CD8-positive, alpha-beta memory T cell (primary cell): ENCODE measurements at regions not wholly inside any gene's neighbourhood (a gene's known extent, or its start where the extent isn't known, plus 50 kb on each side); places are given as distances from the start of the nearest gene placed in this dataset.

Source experiments
- CTCF ChIA-PET: fragments of 350-600 bp; sonication (Branson Sonifier 250); formaldehyde crosslinking; loops from one replicate; lab custom pipeline; 2021; ENCODE audit warnings: antibody characterized with exemption; lab: Charles Lee
- POLR2A ChIA-PET: fragments of 350-600 bp; sonication (Branson Sonifier 250); formaldehyde crosslinking; loops from one replicate; lab custom pipeline; 2021; ENCODE audit warnings: antibody characterized with exemption; lab: Charles Lee
- DNase-seq, 5 donors: peaks; one replicate each; pipeline versions ENCODE4 v3.0.0 to v3.0.0-alpha.2; 2020 to 2022; ENCODE audit warnings: mixed read lengths in 1 of 5
- H3K27ac ChIP-seq: one replicate; pipeline ENCODE4 v1.7.0; 2013; ENCODE audit warnings: low read depth, mild to moderate bottlenecking, low read length, moderate library complexity
- H3K27me3 ChIP-seq: 2 replicates; pipeline ENCODE4 v1.7.0; 2013; ENCODE audit warnings: low read length, mild to moderate bottlenecking; ENCODE audit not compliant: insufficient read depth, poor library complexity, severe bottlenecking
- H3K36me3 ChIP-seq: 2 replicates; pipeline ENCODE4 v1.7.0; 2013; ENCODE audit warnings: mild to moderate bottlenecking, low read length, moderate library complexity; ENCODE audit not compliant: insufficient read depth
- H3K4me1 ChIP-seq: 2 replicates; pipeline ENCODE4 v1.7.0; 2013; ENCODE audit warnings: mild to moderate bottlenecking, low read length, moderate library complexity; ENCODE audit not compliant: insufficient read depth
- H3K4me3 ChIP-seq: 2 replicates; pipeline ENCODE4 v1.7.0; 2013; ENCODE audit warnings: mild to moderate bottlenecking, low read length
- H3K9me3 ChIP-seq: 2 replicates; pipeline ENCODE4 v1.7.0; 2013; ENCODE audit warnings: mild to moderate bottlenecking, low read length
- H3K27ac Mint-ChIP-seq, 8 donors: one replicate each; pipeline ENCODE4 v1.8.0; 2020 to 2021; ENCODE audit warnings: mixed read lengths in 8 of 8, mild to moderate bottlenecking in 6 of 8, inconsistent platforms in 3 of 8, moderate library complexity in 3 of 8
- H3K27me3 Mint-ChIP-seq, 2 donors: one replicate each; pipeline ENCODE4 v1.8.0; 2020 to 2021; ENCODE audit warnings: mixed read lengths in 2 of 2, mild to moderate bottlenecking in 1 of 2, moderate library complexity in 1 of 2
- H3K36me3 Mint-ChIP-seq, 3 donors: one replicate each; pipeline ENCODE4 v1.8.0; 2020 to 2021; ENCODE audit warnings: mixed read lengths in 3 of 3, inconsistent platforms in 1 of 3, mild to moderate bottlenecking in 1 of 3
- H3K4me1 Mint-ChIP-seq, 3 donors: one replicate each; pipeline ENCODE4 v1.8.0; 2020 to 2021; ENCODE audit warnings: mixed read lengths in 3 of 3, inconsistent platforms in 1 of 3, mild to moderate bottlenecking in 1 of 3
- H3K4me3 Mint-ChIP-seq, 7 donors: one replicate each; pipeline ENCODE4 v1.8.0; 2020 to 2021; ENCODE audit warnings: mixed read lengths in 7 of 7, mild to moderate bottlenecking in 6 of 7, moderate library complexity in 4 of 7, inconsistent platforms in 2 of 7
- H3K9me3 Mint-ChIP-seq, 5 donors: one replicate each; pipeline ENCODE4 v1.8.0; 2020 to 2022; ENCODE audit warnings: mixed read lengths in 5 of 5, mild to moderate bottlenecking in 3 of 5, moderate library complexity in 2 of 5, inconsistent platforms in 1 of 5

- no peaks in the 10 kb centered on the region for H3K27me3 ChIP-seq
- no peak overlapping the region for H3K27ac ChIP-seq
- H3K4me1 Mint-ChIP-seq: no peaks in the 10 kb centered on the region
These were observed 59.4 kb upstream of the ZNF536 start for GRCh38 chr19:30312582-30313352.

DNA sequence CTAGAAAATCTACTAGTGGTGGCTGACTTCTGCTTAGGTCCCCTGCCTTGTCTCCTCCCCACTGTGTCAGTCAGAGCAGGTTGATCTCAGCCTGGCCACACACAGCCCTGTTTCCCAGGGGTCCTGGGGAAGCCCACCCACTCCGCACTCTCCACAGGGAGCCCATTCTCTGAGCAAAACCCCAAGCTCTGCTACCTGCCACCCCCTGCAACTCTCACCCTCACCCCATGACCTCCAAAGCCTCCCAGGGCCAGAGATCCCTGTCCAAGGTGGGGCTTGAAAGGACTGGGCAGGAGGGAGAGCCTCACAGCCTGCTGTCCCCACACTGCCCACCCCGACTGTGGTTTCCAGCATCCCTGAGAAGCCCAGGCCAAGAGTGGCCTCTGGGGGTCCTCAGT lies 58.8 kb upstream of the ZNF536 start:
- Mint-ChIP-seq H3K36me3 (no peaks in the 10 kb centered on the region), H3K27me3 (peaks cover 2 to 4% of the 10 kb centered on the region in 2 donors), H3K4me1 (no peaks in the 10 kb centered on the region), H3K9me3 (peaks cover 0 to 8% (median 6%) of the 10 kb centered on the region in 5 donors), H3K4me3 (no peak overlapping the region), H3K27ac (no peak overlapping the region)
- Histone ChIP-seq H3K27me3 (no peaks in the 10 kb centered on the region), H3K9me3 (no peaks in the 10 kb centered on the region), H3K27ac (no peak overlapping the region), H3K4me3 (no peak overlapping the region), H3K36me3 (no peaks in the 10 kb centered on the region), H3K4me1 (no peaks in the 10 kb centered on the region)
- CTCF ChIA-PET: no interaction called here
- no peak for DNase-seq
- POLR2A ChIA-PET: no interaction called here

More at GRCh38 chr19:30312582-30313352, 59.4 kb upstream of the ZNF536 start:
- Histone ChIP-seq H3K4me3 (no peak overlapping the region), H3K9me3 (no peaks in the 10 kb centered on the region), H3K4me1 (no peaks in the 10 kb centered on the region), H3K36me3 (no peaks in the 10 kb centered on the region)
- Mint-ChIP-seq H3K27ac (no peak overlapping the region), H3K9me3 (peaks cover 0 to 8% (median 6%) of the 10 kb centered on the region in 5 donors), H3K4me3 (no peak overlapping the region), H3K36me3 (no peaks in the 10 kb centered on the region), H3K27me3 (peaks cover 2 to 4% of the 10 kb centered on the region in 2 donors)
- ChIA-PET CTCF (no interaction called here), POLR2A (no interaction called here)
- DNase-seq: no peak

- CTCF ChIA-PET: no interaction called here
These were observed 58.0 kb upstream of the ZNF536 start for GRCh38 chr19:30314056-30314804.

DNA sequence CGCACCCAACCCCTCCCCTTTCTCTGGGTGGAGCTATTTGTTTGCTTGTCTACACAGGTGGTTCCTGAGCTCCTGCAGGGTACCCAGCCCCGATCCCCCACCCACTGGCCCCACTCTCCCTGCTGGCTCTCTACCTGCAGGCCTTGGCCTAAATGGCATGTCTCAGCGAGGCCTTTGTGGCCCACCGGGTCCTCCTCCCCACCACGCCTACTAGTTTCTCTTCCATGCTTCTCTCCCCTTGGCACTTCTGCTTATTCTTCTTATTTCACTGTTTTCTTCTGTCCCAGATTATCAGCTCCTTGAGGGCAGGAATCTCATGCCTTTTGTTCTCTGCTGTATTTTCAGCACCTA lies 57.4 kb upstream of the ZNF536 start:
- ChIA-PET POLR2A (no interaction called here), CTCF (no interaction called here)
- no peak overlapping the region for H3K27ac Mint-ChIP-seq
- Histone ChIP-seq H3K27ac (no peak overlapping the region), H3K9me3 (no peaks in the 10 kb centered on the region), H3K27me3 (no peaks in the 10 kb centered on the region), H3K4me3 (no peak overlapping the region), H3K4me1 (no peaks in the 10 kb centered on the region), H3K36me3 (no peaks in the 10 kb centered on the region)
- no peak for DNase-seq
- no peak overlapping the region for H3K4me3 Mint-ChIP-seq
- H3K4me1 Mint-ChIP-seq: no peaks in the 10 kb centered on the region
- H3K27me3 Mint-ChIP-seq: peaks cover 2 to 4% of the 10 kb centered on the region in 2 donors
- H3K9me3 Mint-ChIP-seq: peaks cover 0 to 8% (median 6%) of the 10 kb centered on the region in 5 donors
- no peaks in the 10 kb centered on the region for H3K36me3 Mint-ChIP-seq

More at GRCh38 chr19:30314056-30314804, 58.0 kb upstream of the ZNF536 start:
- Mint-ChIP-seq H3K4me1 (no peaks in the 10 kb centered on the region), H3K9me3 (peaks cover 0 to 8% (median 6%) of the 10 kb centered on the region in 5 donors), H3K36me3 (no peaks in the 10 kb centered on the region), H3K27ac (no peak overlapping the region), H3K4me3 (no peak overlapping the region), H3K27me3 (peaks cover 2 to 4% of the 10 kb centered on the region in 2 donors)
- Histone ChIP-seq H3K27me3 (no peaks in the 10 kb centered on the region), H3K27ac (no peak overlapping the region), H3K36me3 (no peaks in the 10 kb centered on the region), H3K4me3 (no peak overlapping the region), H3K9me3 (no peaks in the 10 kb centered on the region), H3K4me1 (no peaks in the 10 kb centered on the region)
- POLR2A ChIA-PET: no interaction called here
- no peak for DNase-seq

DNA sequence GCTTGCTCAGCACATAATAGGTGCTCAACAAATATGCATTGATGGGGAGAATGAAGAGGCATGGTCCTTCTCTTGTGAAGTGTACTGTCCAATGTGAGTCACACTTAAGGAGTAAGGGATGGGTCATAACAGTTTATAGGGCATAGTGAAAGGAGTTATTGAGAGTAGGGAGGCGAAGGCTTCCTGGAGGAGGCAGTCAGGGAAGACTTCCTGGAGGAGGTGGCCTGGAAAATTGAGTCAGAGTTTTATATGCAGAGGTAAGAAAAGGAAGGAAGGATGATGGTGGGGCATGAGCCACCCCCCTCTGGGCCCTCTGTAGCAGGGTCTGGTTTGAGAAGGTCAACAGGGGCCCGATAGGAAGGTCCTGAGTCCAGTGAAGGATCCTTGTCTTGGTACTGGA lies 57.0 kb upstream of the ZNF536 start:
- H3K4me1 Mint-ChIP-seq: no peaks in the 10 kb centered on the region
- no peak overlapping the region for H3K4me3 ChIP-seq
- H3K27ac ChIP-seq: no peak overlapping the region
- H3K36me3 ChIP-seq: no peaks in the 10 kb centered on the region
- DNase-seq: no peak
- H3K27me3 ChIP-seq: no peaks in the 10 kb centered on the region
- no peaks in the 10 kb centered on the region for H3K9me3 ChIP-seq
- no peaks in the 10 kb centered on the region for H3K4me1 ChIP-seq
- no peak overlapping the region for H3K4me3 Mint-ChIP-seq
- ChIA-PET CTCF (no interaction called here), POLR2A (no interaction called here)
- H3K36me3 Mint-ChIP-seq: no peaks in the 10 kb centered on the region
- peaks cover 2 to 4% of the 10 kb centered on the region in 2 donors for H3K27me3 Mint-ChIP-seq
- H3K27ac Mint-ChIP-seq: no peak overlapping the region
- peaks cover 0 to 8% (median 6%) of the 10 kb centered on the region in 5 donors for H3K9me3 Mint-ChIP-seq

DNA sequence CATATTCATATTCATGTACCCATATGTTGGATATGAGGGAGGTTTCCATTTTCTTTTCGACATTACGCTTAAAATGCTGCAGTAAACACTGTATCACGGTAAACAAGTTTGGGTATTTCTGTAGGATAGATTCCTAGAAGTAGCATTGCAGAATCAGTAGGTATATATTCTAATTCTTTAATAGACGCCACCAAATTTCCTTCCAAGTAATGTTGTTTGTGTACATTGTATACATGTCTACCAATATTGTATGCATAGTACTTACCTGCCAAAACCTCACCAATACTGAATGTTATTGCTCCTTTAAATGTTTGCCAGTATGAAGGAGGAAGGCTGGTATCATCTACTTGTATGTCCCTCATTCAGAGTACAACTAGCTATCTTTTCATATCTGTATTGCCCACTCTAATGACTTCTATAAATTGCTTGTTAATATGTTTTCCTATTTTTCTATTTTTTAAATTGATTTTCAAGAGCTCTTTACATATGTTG lies 56.1 kb upstream of the ZNF536 start:
- no peak for DNase-seq
- Mint-ChIP-seq H3K27ac (no peak overlapping the region), H3K27me3 (peaks cover 2 to 4% of the 10 kb centered on the region in 2 donors), H3K9me3 (peaks cover 0 to 8% (median 6%) of the 10 kb centered on the region in 5 donors), H3K36me3 (no peaks in the 10 kb centered on the region), H3K4me1 (no peaks in the 10 kb centered on the region), H3K4me3 (no peak overlapping the region)
- no peak overlapping the region for H3K4me3 ChIP-seq
- no peaks in the 10 kb centered on the region for H3K36me3 ChIP-seq
- H3K9me3 ChIP-seq: no peaks in the 10 kb centered on the region
- no peak overlapping the region for H3K27ac ChIP-seq
- no peaks in the 10 kb centered on the region for H3K4me1 ChIP-seq
- ChIA-PET CTCF (no interaction called here), POLR2A (no interaction called here)
- H3K27me3 ChIP-seq: no peaks in the 10 kb centered on the region

DNA sequence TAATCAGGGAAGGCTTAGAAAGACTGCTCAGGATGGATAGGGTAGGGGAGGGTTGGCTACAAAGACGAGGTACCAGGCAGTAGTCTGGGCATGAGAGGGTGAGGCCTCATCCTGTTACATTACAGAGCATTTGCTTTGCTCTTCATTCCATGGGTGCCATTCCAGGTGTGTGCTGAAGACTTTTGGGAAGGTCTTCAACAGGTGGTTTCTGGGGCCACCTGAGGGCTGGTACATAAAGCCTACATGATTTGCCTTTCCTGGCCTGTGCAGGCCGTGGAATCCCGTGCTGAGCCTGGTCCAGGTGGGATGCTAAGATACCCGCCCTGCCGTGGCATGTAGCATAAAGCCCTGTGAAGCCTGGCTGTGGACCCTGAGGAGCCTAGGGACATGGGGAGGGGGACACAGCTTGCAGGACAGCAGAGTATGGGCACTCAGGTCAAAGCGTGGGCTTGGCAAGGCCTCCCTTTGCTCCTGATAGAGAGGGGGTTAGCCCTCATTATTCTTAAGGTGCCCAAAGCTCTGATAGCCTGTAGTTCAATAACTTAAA lies 55.6 kb upstream of the ZNF536 start:
- H3K4me1 ChIP-seq: no peaks in the 10 kb centered on the region
- CTCF ChIA-PET: no interaction called here
- H3K36me3 ChIP-seq: no peaks in the 10 kb centered on the region
- Mint-ChIP-seq H3K27me3 (peaks cover 2 to 4% of the 10 kb centered on the region in 2 donors), H3K4me3 (no peak overlapping the region), H3K36me3 (no peaks in the 10 kb centered on the region), H3K4me1 (no peaks in the 10 kb centered on the region), H3K9me3 (peaks cover 0 to 8% (median 6%) of the 10 kb centered on the region in 5 donors), H3K27ac (no peak overlapping the region)
- H3K4me3 ChIP-seq: no peak overlapping the region
- H3K27ac ChIP-seq: no peak overlapping the region
- H3K9me3 ChIP-seq: no peaks in the 10 kb centered on the region
- POLR2A ChIA-PET: no interaction called here
- H3K27me3 ChIP-seq: no peaks in the 10 kb centered on the region
- no peak for DNase-seq

DNA sequence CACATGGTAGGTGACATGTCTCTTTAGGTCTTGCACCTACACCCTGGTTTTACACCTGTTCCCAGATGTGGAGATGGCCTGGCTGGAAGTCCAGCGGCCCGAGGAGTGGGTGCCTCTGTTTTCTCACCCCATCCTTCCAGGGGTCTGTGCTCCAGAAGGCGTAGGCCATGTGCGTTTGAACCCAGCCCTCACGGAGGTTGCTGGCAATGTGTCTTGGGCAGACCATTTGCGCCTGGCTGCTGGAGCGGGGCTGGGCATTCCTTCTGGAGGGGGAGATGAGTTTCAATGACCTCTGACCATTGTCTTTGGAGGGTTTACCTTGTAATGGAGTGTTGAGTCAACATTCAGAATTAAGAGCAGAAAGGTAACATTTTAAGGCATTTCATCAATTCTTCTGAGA lies 54.8 kb upstream of the ZNF536 start:
- Histone ChIP-seq H3K4me1 (no peaks in the 10 kb centered on the region), H3K4me3 (no peak overlapping the region), H3K27me3 (no peaks in the 10 kb centered on the region), H3K9me3 (no peaks in the 10 kb centered on the region), H3K36me3 (no peaks in the 10 kb centered on the region), H3K27ac (no peak overlapping the region)
- Mint-ChIP-seq H3K4me3 (no peak overlapping the region), H3K36me3 (no peaks in the 10 kb centered on the region), H3K9me3 (peaks cover 0 to 8% (median 6%) of the 10 kb centered on the region in 5 donors), H3K4me1 (no peaks in the 10 kb centered on the region), H3K27me3 (peaks cover 2 to 4% of the 10 kb centered on the region in 2 donors), H3K27ac (no peak overlapping the region)
- POLR2A ChIA-PET: no interaction called here
- CTCF ChIA-PET: no interaction called here
- DNase-seq: no peak
